Upper lobe of left lung (tissue), 4 donors: ENCODE measurements at regions not wholly inside any gene's neighbourhood (a gene's known extent, or its start where the extent isn't known, plus 50 kb on each side); places are given as distances from the start of the nearest gene placed in this dataset.

Experiments
- CTCF ChIP-seq, 6 experiments: fragments of 450-650 bp in 4 of 6; fragments of 200-600 bp in 2 of 6; sonication (generic) in 2 of 6; IDR thresholded peaks; one replicate each; pipeline ENCODE4 v1.5.1; 2016 to 2019; ENCODE audit warnings: antibody characterized with exemption in 6 of 6
- POLR2A ChIP-seq, 4 donors: fragments of 450-650 bp; IDR thresholded peaks; one replicate each; pipeline ENCODE4 v1.5.1; 2016 to 2017; ENCODE audit warnings: antibody characterized with exemption in 4 of 4, mild to moderate bottlenecking in 2 of 4
- POLR2AphosphoS5 ChIP-seq, 2 donors: sonication (generic); formaldehyde crosslinking; IDR thresholded peaks; one replicate each; pipeline ENCODE4 v1.5.1; 2017; ENCODE audit warnings: antibody characterized with exemption in 2 of 2

DNA sequence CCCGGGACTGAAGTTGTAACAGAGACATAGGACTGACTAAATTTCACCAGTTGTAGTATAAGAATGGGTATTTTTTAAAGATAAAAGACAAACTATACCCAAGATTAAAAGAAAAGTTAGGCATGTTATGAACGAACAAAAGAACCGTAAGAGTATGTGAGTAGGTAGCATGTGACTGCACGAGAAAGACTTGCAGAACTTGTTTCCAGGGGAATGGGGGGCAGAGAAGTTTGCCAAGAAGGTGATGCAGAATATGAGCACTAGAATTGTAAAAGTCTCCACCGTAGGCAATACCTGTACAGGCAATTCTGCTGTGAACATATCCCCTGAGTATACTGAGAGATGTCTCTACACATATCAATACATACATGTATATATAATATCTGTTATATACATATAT is 614.7 kb downstream of the PRELID2 start:
- TF ChIP-seq CTCF (IDR thresholded peaks at IDR 0.05) (no peak), POLR2AphosphoS5 (IDR thresholded peaks at IDR 0.05) (no peak), POLR2A (IDR thresholded peaks at IDR 0.05) (no peak)
